ENCODE measurements at regions not wholly inside any gene's neighbourhood (a gene's known extent, or its start where the extent isn't known, plus 50 kb on each side); places are given as distances from the start of the nearest gene placed in this dataset.

DNA sequence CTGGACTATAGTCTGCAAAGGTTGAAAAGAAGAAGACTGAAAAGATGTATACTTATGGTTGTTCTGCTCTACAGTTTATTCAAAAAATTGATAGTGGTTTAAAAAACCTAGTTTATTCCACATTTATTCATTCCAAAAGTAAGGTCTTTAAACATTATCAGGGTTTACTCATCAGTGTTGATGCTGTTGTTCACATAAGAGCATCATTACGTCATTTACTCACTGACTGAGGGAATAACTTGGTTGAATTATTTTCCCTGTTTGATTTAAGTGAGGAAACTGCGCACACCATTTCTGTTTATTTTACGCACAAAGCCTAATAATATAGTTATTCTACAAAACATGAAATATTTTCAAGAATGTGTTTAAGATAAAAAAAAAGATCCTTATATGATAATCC lies 303.1 kb upstream of the PRKD1 start:
- Histone ChIP-seq H3K4me1 (replicated peaks in 1 of 2) (peaks cover 3 to 13% of the 10 kb centered on the region in 2 donors), H3K27me3 (no peaks in the 10 kb centered on the region), H3K36me3 (replicated peaks in 1 of 2) (no peaks in the 10 kb centered on the region), H3K27ac (no peak overlapping the region), H3K4me3 (no peak overlapping the region), H3K9me3 (replicated peaks in 1 of 3) (no peaks in the 10 kb centered on the region)
- DNase-seq, result no peak
- intact Hi-C loops (cut with DNase I), result no loop called here
- WGBS, 4 donors, result 58 to 95% (median 92%) methylated on average over 3 of the region's 3 CpGs
- TF ChIP-seq POLR2A (IDR thresholded peaks at IDR 0.05), result no peak
- TF ChIP-seq, protein P1, sequence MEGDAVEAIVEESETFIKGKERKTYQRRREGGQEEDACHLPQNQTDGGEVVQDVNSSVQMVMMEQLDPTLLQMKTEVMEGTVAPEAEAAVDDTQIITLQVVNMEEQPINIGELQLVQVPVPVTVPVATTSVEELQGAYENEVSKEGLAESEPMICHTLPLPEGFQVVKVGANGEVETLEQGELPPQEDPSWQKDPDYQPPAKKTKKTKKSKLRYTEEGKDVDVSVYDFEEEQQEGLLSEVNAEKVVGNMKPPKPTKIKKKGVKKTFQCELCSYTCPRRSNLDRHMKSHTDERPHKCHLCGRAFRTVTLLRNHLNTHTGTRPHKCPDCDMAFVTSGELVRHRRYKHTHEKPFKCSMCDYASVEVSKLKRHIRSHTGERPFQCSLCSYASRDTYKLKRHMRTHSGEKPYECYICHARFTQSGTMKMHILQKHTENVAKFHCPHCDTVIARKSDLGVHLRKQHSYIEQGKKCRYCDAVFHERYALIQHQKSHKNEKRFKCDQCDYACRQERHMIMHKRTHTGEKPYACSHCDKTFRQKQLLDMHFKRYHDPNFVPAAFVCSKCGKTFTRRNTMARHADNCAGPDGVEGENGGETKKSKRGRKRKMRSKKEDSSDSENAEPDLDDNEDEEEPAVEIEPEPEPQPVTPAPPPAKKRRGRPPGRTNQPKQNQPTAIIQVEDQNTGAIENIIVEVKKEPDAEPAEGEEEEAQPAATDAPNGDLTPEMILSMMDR (IDR thresholded peaks at IDR 0.05), result no peak

DNA sequence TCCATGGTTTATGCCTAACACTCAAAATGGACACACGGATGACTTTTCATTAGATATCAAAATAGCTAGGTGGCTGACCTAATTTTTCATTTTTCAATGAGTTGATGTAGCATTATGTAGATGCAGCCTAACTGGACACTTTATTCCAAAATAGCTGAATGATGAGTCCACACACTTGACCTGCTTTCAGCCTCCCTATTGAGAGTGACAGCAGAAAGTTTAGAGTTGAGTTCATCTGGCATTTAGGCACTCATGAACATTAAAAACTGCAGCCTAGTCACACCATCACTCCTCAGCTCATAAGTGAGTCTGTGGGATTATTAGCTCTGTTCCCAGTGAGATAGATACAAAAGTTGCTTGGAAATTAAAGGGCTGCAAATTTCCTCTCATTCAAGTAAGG lies 307.3 kb upstream of the PRKD1 start:
- no peak for DNase-seq
- TF ChIP-seq, protein P1 (IDR thresholded peaks at IDR 0.05), result no peak
- TF ChIP-seq POLR2A (IDR thresholded peaks at IDR 0.05), result no peak
- no peaks in the 10 kb centered on the region for H3K36me3 ChIP-seq (replicated peaks in 1 of 2)
- H3K9me3 ChIP-seq (replicated peaks in 1 of 3), result no peaks in the 10 kb centered on the region
- WGBS, 4 donors, result 78 to 89% (median 83%) methylated on average over 1 of the region's 1 CpG
- H3K27ac ChIP-seq, result no peak overlapping the region
- intact Hi-C loops (cut with DNase I), result no loop called here
- H3K27me3 ChIP-seq, result no peaks in the 10 kb centered on the region
- H3K4me3 ChIP-seq, result no peak overlapping the region
- no peaks in the 10 kb centered on the region for H3K4me1 ChIP-seq (replicated peaks in 1 of 2)

DNA sequence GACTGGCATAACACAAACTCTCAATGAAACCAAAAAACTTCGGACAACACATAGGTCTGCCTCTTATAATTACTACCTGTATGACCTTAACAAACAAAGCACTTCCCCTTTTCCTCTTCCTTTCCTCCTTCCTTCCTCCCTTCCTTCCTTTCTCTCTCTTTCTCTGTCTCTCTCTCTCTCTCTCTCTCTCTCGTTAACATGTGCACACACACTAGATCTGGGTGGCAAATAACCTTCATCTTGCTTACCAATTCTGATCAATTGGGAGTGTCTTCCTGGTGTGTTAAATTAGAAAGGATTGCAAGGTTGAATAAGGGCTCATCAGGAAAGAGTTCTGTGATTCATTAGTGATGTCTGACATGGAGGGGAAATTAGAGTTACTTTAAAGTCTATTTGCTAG lies 307.8 kb upstream of the PRKD1 start:
- H3K4me3 ChIP-seq, result no peak overlapping the region
- no peak for TF ChIP-seq POLR2A (IDR thresholded peaks at IDR 0.05)
- TF ChIP-seq, protein P1 (IDR thresholded peaks at IDR 0.05), result no peak
- 79 to 91% (median 88%) methylated on average over 2 of the region's 2 CpGs for WGBS, 4 donors
- H3K27ac ChIP-seq, result no peak overlapping the region
- intact Hi-C loops (cut with DNase I), result no loop called here
- no peaks in the 10 kb centered on the region for H3K4me1 ChIP-seq (replicated peaks in 1 of 2)
- no peak for DNase-seq
- H3K9me3 ChIP-seq (replicated peaks in 1 of 3), result no peaks in the 10 kb centered on the region
- H3K27me3 ChIP-seq, result no peaks in the 10 kb centered on the region
- H3K36me3 ChIP-seq (replicated peaks in 1 of 2), result no peaks in the 10 kb centered on the region

DNA sequence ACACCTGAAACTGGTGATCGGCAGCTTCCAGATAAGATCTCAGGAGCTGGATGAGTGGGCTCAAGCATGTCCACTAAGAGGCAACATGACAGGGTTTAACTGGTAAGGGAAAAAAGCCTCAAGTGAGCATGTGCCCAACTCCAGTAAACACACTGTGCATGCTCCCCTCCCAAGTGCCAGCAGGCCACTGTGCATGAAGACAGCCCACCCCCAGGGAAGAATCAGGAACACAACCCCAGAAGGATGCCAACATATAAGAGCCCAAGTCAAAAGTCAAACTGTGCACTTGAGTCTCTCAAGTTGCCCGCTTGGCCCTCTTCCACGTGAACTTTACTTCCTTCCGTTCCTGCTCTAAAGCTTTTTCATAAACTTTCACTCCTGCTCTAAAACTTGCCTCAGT lies 311.3 kb upstream of the PRKD1 start:
- TF ChIP-seq POLR2A (IDR thresholded peaks at IDR 0.05), result no peak
- TF ChIP-seq, protein P1 (IDR thresholded peaks at IDR 0.05), result no peak
- WGBS, 4 donors, result 86 to 93% (median 92%) methylated on average over 4 of the region's 4 CpGs
- intact Hi-C loops (cut with DNase I), result no loop called here

More for the DNA sequence above, 311.3 kb upstream of the PRKD1 start:
- DNase-seq, result no peak
- H3K4me3 ChIP-seq, result no peak overlapping the region
- H3K27ac ChIP-seq, result no peak overlapping the region
- no peaks in the 10 kb centered on the region for H3K36me3 ChIP-seq (replicated peaks in 1 of 2)
- no peaks in the 10 kb centered on the region for H3K27me3 ChIP-seq
- H3K4me1 ChIP-seq (replicated peaks in 1 of 2), result no peaks in the 10 kb centered on the region
- H3K9me3 ChIP-seq (replicated peaks in 1 of 3), result no peaks in the 10 kb centered on the region
